HG02840 (cell line): ENCODE measurements at regions not wholly inside any gene's neighbourhood (a gene's known extent, or its start where the extent isn't known, plus 50 kb on each side); places are given as distances from the start of the nearest gene placed in this dataset.

Source experiments
- ATAC-seq: cut with Tn5 transposase; IDR thresholded peaks from one replicate; pipeline ENCODE4 v1.9.1; 2021; ENCODE audit warnings: mild to moderate bottlenecking, moderate library complexity, moderate number of reproducible peaks; ENCODE audit not compliant: unreplicated experiment, low FRiP score

DNA sequence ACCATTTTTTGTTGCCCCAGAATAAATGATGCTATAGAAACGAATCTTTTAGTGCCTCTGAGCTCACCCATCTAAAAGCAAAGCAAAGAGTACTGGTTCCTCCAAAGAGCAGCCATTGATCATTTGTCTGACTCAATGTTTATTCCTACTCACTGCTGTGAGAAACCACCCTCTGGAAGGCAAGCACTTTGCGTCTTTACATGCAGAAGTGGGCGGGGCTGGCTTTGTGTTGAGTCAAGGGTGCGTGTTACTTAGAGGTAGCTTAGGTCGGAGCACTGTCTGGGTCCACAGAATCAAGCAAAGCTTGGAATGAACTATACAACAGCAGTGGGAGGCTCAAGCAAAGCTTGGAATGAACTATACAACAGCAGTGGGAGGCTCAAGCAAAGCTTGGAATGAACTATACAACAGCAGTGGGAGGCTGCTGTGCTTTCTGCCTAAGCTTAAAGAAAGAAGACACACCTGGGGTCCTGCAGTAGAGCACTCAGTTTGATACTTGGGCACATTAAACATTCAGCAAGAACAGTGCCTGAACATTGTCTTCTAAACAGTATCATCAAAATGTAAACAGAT, 77.2 kb upstream of the PRICKLE1 start:
- ATAC-seq: no peak

DNA sequence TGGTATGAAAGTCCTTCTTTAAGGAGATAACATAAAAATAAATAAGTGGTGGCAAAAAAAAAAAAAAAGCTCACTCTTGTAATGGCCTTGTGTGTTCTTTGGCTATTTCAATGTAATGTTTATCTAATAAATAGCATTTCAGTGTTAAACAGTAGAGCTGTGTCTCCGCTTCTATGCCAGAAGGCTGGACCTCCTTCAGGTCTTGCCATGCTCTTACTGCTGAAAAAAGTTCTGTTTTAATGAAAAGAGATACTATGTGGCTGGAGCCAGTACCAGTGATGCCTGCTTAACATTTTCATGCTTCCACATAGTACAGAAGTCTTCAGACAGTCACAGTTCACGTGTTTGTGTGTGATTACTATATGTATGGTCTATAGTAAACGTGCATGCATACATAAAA, 74.1 kb upstream of the PRICKLE1 start:
- ATAC-seq: no peak

DNA sequence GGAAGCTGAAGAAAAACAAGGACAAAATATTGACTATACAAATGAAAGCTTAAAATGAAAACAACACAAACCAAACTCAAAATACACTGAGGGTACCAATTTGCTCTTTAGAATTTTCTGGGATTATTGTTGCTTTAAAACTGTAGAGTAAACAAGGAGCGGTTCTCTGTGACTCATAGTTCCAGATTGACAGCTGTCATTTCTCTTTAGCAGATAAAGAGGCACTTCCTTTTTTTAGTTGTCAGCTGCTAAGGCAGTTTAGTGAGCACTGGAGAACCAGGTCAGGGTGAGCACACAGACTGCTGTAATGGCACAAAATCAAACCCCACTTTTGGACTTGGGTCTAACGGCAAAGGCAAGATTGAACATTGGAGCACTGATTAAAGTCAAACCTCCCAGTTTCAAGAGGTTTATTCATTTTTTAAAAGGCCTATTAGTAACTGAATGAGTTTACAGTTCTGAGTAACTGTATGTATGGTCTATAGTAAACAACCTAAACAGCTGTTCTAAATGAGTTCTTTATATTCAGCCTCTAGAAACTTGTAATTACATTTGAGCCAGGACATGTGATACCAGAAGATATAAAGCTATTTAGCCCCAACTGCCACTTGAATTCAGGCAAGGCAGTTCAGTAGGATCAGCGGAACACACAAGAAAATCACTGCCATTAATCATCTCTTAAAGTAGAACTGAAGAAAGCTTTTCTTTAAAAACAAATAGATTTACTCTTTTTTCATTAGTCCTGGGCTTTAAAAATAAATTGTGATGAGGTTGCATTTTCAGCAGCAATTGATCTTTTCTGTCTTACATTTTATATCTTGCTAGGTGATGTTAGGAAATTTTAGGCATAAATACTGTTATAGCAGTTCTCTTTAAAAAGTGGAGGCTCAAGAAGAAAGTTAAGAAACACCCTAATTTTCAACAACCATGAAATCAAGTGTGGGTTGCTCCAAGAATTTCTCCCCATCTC, 71.7 kb upstream of the PRICKLE1 start:
- ATAC-seq: no peak

DNA sequence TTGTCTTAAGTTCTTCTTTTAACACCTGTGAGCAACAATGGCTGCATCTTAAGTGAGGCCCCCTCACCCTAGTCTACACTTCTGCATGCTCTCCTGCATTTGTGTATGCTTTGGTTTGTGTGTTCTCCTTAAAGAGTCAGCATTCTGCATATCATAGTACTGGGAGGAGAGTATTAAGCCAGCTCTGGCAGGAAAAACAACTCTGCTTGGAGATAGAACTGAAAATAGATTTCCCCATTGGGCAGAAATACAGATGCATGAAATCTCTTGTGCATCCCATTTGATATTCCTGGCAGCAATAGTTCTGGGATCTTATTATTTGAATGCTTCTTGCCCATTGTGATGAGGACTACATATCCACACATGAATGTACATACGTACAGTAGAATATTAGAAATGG, 70.6 kb upstream of the PRICKLE1 start:
- no peak for ATAC-seq

DNA sequence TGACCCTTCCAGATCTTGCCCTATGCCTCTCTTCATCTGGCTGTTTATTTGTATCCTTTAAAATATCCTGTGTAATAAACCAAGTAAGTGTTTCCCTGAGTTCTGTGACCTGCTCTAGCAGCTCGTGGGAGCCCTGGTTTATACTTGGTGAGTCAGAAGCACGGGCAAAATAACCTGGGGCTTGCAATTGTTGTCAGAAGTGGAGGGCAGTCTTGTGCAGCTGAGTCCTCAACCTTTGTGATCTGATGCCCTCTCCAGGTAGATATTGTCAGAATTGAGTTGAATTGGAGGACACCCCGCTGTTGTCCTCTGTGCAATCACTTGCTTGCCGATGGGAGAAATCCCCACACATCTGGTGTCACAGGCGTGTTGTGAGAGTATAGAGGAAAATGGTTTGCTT, 62.5 kb upstream of the PRICKLE1 start:
- no peak for ATAC-seq

DNA sequence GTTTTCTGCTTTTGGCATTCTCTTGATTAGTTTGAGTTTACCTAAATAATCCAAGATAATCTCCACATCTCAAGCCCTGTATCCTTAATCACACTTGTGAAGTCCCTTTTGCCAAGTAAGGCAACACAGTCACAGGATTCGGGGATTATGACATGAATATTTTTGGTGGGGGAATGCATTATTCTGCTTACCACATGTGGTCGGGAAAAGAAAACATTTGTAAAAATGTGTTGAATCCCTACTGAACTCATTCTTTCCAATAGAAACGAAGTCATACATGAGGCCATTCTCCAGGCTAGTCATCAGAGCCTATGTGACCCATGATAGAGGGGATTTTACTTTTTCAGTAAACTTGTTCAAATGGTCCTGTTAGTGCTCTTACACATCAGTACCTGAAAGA, 58.5 kb upstream of the PRICKLE1 start:
- no peak for ATAC-seq

DNA sequence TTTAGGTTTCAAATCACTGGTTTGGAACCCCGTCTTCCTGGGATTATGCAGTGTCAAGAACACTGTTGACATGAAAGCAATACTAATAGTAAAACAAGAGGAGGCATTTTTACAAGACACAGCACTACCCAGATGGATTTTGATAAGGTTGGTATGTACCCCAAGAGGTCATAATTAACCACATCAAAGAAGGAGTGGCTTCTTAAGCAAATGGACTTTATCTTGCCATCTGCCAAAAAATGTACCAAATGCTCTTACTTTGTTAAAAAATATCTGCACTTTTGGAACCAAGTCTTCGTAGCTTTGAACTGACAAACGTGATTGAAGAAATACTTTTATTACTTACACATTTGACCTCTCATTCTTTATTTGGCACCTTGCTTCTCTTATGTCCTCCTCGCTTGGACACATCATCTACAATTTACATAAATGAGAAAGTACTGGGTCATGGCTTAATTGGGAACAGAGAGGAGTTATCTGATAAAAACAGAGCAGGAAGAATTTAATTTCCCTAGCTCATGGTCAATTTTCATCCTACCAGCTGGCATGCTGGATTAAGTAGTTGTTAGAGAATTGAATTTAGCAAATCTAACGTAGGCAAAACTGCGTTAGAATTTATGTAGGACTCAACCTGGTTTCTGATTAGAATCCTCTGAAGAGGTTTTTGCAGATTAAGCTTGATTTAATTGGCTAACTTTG, 54.5 kb upstream of the PRICKLE1 start:
- no peak for ATAC-seq

DNA sequence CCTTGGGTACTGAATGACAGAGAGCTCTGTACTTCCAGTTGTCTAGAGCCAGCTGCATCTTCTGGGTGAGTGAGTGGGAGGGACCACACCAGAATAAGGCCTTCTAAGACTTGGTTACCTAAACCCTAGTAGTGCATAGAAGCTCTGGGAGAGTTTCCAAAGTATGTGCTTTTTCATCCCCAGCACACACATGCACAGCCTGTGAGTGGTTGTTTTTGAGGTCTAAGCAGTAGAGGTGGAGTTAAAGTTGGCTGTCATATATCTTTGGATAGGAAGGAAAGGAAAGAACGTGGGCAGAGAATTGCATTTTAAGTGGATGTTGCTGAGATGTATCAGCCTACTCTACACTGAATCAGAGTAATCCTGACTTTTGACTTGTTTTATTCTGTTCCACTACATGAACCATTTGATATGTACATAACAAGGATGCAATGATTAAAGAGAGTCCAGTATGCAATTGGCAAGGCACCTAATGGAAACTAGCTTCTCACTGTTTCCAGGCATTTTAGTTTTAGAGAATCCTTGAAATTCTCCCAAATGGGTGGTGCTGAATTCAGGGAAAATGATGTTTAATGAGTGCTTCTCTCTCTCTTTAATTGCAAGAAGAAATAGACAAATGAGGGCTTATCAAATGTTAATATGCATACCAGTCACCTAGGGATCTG, 51.8 kb upstream of the PRICKLE1 start:
- no peak for ATAC-seq

DNA sequence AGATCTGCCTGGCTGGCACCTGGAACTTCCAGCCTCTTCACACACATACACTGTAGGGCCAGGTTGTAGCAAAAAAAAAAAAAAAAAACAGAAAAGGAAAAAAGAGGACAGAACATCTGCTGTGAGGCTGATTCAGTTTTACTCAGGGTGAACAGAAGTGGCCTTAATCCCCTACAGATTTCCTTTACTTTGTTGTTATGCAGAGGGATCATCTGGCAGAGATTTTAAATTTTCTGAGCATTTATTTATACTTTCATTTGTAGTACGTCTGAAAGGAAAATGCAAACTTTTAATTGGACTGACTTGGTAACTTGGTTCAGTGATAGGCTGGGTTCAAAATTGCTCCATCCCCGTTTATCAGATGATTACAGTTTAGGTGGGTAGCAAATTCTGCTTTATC, 50.8 kb upstream of the PRICKLE1 start:
- ATAC-seq: no peak

DNA sequence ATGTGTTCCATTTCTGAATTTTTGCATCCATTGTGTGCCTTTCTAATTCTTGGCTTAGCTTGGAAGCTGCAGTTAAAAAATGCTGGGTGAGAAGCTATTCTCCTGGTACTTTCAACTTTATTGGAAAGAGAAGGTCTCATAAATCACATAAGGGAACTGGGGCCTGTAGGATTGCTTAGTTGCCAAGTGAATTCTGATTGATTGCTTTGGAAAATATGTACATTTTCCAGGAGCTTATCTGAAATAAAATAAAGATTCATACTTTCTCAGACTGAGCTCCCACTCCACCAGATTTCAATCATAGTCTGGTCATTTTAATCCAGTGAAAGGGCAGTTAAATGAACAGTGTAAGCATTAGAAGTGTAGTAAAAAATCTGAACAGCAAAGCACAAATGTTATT, 50.0 kb upstream of the PRICKLE1 start:
- ATAC-seq: no peak
